ENCODE measurements at regions not wholly inside any gene's neighbourhood (a gene's known extent, or its start where the extent isn't known, plus 50 kb on each side); places are given as distances from the start of the nearest gene placed in this dataset.
A peak's percentile ranks its signal among the peaks of the same experiment; 100 is the strongest.

DNA sequence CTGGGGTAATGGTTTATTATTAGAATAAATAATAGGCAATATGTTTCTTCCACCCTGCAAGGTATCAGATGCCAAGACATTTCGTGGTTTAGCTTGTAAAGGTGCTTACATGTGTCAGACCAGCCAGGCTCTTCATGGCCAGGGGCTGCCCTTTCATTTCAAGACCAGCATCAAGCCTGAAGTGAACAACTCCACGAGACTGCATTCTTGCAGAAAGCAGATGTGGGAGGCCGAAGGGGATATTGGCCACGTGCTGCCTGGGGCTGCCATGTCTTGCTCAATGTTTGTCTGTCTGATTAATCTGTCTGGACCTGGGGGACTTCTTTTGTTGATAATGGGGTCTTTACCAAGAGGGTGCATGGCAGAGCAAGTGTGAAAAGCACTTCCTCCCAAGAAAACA, 294.2 kb upstream of the RBFOX1 start:
- intact Hi-C loops (cut with DNase I), result no loop called here
- peak in 1 of 42 donors; percentile 27 for DNase-seq

DNA sequence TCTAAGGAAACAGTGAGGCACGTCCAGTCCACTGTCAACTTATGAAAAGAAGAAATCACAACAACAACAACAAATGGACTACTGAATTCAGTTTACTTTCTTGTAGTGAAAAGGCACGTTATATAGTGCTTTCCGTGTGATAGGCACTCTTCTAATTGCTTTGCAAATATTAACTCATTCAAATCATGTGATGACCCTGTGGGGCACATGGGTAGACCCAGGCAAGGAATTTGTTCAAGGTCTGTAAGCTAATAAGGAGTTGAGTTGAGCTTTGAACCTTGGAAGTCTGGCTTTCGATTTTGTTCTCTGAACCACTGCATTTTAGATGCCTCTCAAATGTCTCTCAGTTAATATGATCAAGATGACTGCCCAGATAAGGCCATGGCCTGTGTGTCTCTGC, 295.1 kb upstream of the RBFOX1 start:
- intact Hi-C loops (cut with DNase I), result no loop called here
- peak in 1 of 42 donors; percentile 9 for DNase-seq

DNA sequence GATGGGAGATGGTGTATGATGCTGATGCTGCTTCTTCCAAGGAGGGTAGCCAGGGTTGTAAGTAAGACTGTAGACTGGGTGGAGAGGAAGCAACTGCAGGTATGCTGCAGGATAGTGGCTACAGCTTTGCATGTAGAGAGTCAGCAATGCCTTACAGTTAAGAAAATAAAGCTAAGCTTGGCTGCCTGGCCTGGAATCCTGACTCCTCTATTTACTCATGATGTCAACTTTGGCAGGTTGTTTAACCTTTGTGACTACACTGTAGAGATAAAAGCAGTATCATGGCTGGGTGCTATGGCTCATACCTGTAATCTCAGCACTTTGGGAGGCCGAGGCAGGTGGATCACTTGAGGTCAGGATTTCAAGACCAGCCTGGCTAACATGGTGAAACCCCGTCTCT, 301.6 kb upstream of the RBFOX1 start:
- intact Hi-C loops (cut with DNase I), result no loop called here
- no peak for DNase-seq

DNA sequence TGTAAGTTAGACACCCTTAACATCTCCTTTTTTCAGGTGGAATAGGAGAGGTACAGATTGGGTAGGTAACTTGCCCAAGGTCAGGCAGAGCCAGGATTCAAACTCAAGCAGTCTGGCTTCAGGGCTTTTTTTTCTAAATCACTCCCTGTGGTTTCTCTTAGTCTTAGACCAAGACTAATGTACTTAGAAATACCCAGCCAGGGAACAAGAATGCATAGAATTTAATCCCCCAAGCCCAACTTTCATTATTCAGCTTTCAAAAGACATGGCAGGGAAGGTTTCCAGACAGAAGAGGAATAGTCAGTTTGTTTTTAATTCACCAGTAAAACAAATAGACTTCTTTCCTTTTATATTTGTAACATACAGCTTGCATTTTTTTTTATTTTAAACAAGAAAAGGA, 305.2 kb upstream of the RBFOX1 start:
- intact Hi-C loops (cut with DNase I), result no loop called here
- no peak for DNase-seq

DNA sequence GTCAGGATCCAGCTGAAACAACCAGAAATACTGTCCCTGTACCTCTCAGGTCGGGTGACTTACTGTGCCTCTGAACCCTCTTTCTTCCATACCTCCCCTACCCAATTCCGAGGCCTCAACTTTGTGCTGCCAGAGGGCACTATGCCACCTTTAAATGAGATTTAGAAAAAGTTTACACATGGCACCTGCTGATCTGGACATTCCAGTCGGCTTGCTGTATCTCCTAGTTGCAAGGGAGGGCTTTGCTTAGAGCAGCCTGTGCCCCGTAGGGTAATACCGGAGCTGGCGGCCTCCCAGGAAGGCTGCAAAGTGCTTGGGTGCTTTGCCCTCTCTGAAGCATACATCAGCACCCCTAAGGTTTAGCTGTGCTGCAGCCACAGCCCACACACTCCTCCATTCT, 306.0 kb upstream of the RBFOX1 start:
- intact Hi-C loops (cut with DNase I), result no loop called here
- peak in 1 of 42 donors; percentile 3 for DNase-seq

DNA sequence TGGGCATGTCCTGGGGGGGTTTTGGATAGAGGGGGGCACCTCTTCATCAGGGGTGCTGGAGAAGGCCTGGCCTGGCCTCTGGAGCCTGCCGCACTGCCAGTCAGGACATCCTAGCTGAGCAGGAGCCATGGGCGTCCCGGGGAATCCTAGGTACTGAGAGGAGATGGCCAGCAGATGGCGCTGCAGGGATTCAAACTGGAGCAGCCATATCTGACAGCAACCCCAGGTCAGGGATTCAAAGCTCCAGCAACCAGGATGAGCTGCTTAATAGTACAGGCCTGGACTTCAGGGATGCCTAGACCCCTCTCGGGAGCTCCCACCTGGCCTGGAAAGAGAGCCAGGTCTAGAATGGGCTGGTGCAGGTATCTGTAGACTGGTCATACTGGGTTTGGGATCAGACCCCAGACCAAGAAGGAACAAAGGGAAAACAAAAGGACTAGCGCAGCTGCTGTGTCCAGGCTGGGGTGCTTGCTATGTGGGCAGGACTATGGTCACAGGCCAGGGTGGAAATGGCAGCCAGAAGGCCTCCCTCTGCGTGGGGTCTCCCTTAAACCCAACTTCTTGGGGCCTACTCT, 306.9 kb upstream of the RBFOX1 start:
- intact Hi-C loops (cut with DNase I), result no loop called here
- peak; percentile 64 to 91 (median 82) for DNase-seq

DNA sequence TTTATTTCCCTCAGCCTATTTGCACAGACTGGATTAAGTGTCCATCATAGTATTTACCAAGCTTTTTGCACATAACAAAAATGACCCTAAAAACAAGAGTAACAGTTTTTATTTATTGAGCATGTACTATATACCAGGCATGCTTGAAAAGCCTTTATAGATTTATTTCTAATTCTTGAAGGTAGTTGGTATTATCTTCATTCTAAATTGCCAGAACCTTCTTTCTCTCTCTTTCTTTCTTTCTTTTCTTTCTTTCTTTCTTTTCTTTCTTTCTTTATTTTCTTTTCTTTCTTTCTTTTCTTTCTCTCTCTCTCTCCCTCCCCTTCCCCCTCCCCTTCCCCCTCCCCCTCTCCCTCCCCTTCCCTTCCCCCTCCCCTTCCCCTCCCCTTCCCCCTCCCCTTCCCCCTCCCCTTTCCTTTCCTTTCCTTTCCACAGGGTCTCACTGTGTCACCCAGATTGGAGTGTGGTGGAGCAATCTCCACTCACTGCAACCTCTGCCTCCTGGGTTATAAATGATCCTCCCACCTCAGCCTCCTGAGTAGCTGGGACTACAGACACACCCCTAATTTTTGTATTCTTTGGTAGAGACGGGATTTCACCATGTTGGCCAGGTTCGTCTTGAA, 310.9 kb upstream of the RBFOX1 start:
- DNase-seq, result no peak
- intact Hi-C loops (cut with DNase I), result no loop called here

DNA sequence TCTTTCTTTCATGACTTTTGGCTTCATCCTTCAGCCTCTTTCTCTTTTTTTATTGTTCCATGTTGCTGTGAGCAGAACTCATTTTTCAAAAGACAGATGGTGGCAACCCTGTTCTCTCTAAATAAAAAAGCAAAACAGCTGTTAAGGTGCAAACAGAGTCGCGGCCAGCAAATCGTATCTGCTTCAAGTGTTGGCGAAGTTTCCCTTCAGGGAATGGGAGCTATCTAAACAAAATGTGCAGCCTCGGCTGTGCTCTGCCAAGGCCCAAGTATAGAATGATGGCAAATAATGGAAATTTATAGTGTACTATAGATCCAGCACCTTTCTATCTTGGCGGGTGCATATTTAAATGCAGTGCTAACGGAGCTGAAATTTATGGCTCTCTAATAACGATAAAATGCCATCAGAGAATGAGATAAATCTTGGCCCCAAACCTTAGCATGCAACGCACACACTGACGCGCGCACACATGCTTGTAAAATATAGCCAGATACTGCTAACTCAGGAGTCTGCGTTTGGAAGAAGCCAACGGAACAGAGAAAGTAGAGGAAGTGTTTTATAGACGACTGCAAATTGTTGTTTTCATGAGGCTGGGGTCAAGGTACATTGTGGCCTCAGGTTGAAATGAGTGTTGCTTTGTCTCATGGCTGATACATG, 315.5 kb upstream of the RBFOX1 start:
- DNase-seq, result no peak

DNA sequence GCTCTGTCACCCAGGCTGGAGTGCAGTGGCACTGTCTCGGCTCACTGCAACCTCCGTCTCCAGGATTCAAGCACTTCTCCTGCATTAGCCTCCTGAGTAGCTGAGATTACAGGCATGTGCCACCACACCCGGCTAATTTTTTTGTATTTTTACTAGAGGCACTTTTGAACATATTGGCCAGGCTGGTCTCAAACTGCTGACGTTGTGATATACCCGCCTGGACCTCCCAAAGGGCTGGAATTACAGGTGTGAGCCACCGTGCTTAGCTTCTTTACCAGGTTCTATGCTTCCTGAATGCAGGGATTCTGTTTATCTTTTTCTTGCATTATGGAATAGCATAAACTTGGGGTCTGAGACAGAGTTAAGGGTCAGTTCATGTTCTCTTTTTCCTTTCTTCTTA, 317.9 kb upstream of the RBFOX1 start:
- DNase-seq, result no peak
- intact Hi-C loops (cut with DNase I), result no loop called here

More for the DNA sequence above, 315.5 kb upstream of the RBFOX1 start:
- intact Hi-C loops (cut with DNase I), result no loop called here

DNA sequence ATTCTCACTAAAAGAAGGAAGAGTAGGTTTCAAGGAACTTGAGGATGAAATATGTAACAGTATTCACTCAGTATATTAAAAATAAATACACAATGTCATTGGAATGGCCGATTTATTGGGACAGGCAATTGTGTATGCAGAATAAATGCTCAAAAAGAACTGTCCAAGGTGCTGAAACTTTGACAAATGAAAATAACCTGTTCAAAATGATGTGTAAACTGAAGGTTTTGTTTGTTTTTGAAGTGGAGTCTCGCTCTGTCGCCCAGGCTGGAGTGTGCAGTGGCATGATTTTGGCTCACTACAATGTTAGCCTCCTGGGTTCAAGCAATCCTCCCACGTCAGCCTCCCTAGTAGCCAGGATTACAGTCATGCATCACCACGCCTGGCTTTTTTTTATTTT, 318.7 kb upstream of the RBFOX1 start:
- intact Hi-C loops (cut with DNase I), result no loop called here
- DNase-seq, result no peak

DNA sequence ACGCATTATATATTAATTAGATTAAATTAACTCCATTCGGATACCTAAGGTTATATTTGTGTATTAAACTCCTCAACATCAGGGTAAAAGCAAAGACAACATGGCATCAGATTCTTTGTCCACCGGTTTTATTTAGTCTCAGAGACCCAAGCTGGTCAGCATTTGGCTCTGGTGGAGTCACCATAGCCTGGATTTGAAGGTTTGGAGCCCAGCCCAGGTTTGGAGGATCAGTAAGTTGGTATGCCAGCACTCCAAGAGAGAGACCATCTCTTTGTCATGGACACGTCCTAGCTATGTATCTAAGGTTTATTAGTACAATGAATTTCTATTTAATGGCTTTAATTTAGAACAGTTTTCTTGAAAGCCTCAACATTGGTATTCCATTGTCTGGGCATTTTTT, 328.4 kb upstream of the RBFOX1 start:
- no peak for DNase-seq
- intact Hi-C loops (cut with DNase I), result no loop called here

DNA sequence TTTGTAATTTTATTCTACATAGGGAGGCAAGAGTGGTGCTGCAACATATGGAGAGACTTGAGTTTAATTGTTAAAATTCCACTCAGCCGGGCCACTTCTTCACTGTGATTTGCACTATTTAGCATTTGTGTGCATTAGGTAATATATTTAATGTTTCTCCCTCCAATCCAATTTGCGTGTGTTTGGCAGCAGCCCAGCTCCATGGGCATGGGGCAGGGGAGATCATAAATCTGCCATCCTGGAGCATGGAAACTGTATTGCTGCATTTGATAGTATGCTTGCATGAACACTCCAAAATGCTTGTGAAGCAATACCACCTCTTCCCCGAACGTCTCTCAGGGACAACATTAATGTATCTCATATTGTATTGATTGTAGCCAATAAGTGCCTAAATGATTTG, 339.1 kb upstream of the RBFOX1 start:
- intact Hi-C loops (cut with DNase I), result no loop called here
- no peak for DNase-seq

DNA sequence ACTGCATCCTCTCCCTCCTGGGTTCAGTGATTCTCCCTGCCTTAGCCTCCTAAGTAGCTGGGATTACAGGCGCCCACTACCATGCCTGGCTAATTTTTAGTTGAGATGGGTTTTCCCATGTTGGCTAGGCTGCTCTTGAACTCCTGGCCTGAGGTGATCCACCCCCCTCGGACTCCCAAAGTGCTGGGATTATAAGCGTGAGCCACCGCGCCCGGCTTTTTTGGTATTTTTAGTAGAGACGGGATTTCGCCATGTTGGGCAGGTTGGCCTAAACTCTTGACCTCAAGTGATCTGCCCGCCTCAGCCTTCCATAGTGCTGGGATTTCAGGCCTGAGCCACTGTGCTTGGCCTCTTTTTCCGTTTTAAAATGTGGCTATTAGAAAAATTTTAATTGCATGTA, 343.8 kb upstream of the RBFOX1 start:
- intact Hi-C loops (cut with DNase I), result no loop called here
- no peak for DNase-seq

DNA sequence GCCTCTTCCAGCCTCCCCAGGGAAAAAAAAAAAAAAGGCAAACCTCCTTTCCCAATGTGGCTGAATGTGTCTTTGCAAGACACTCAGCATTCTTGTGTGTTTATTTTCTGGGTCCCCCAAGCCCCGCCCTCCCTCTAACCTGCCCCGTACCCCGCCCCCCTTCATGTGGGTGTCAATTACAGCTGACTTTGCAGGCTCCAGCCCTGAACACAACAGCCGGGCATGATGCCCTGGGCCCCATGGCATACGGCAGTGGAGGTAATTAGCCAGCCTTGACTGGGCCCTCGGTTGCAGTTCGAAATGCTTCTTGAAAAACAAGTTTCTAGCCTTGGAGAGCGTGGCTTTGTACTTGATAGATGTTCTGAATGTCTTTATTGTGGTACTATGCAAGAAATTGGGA, 354.7 kb upstream of the RBFOX1 start:
- intact Hi-C loops (cut with DNase I), result no loop called here
- no peak for DNase-seq

DNA sequence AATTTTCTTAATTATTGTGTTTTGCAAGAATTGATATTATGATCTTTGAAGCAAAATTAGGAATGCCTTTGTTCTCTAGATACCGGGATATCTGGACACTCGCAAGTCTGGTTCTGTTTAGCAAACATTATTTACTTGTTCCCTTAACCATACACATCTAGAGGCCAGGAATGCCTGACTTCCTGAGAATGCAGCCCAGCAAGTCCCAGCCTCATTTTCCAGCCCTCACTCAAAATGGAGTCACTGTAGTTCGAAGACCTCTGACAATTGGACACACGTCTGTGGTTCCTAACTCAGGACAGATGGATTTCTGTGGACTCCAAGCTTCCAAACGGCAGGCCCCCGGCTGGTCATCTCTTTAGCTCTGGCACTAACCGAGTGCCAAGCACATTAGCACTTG, 355.4 kb upstream of the RBFOX1 start:
- intact Hi-C loops (cut with DNase I), result no loop called here

DNA sequence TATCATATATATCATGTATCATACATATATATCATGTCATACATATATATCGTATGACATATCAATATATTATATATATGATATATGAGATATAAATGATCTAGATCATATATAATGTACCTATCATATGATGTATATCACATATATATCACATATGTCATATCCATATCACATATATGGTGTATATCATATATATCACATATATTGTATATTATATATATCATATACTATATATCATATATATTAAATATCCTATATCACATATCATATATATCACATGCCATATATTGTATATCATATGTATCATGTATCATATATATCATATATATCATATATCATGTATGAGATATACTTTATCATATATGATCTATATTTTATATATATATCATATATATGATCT, 355.9 kb upstream of the RBFOX1 start:
- intact Hi-C loops (cut with DNase I), result no loop called here

More for the DNA sequence above, 355.4 kb upstream of the RBFOX1 start:
- no peak for DNase-seq

DNA sequence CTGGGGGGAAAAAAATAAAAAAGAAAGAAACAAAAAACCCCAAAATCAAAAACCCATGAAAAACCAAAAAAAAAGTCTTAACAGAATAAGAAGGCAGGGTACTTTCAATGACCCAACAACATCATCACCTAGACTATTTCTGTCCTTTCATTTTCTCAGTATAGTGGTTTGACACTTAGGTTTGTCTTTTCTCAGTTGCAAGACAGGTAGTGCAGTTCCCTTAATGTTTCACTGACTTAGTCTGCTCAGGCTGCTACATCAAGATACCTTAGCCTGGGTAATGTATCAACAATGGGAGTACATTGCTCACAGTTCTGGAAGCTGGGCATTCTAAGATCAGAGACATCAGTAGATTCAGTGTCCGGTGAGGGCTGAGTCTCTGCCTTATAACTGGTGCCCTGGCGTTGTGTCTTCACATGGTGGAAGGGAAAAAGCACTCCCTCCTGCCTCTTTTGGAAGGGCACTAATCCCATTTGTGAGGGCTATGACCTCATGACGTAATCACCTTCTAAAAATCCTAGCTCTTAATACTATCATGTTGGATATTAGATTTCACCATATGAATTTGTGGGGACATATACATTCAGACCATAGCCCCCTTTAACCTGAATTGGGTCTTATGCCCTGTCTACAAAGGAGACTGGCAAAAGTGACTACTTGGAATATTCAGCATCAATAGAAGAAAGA, 362.3 kb upstream of the RBFOX1 start:
- intact Hi-C loops (cut with DNase I), result no loop called here
- no peak for DNase-seq

More for the DNA sequence above, 355.9 kb upstream of the RBFOX1 start:
- DNase-seq, result no peak

DNA sequence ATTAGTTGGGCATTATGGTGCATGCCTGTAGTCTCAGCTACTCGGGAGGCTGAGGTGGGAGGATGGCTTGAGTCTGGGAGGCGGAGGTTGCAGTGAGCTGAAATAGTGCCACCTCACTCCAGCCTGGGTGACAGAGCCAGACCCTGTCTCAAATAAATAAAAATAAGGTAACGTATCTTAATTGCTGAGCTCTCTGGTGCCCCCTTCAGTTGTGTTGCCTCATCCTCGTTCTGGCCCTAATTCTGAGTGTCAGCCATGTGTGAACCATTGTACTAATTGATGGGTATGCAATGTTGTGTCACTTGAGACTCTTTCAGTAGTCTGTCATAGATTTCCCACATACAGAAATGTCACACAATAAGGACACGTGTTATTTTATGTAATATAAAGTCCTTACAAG, 363.1 kb upstream of the RBFOX1 start:
- intact Hi-C loops (cut with DNase I), result no loop called here
- DNase-seq, result no peak

DNA sequence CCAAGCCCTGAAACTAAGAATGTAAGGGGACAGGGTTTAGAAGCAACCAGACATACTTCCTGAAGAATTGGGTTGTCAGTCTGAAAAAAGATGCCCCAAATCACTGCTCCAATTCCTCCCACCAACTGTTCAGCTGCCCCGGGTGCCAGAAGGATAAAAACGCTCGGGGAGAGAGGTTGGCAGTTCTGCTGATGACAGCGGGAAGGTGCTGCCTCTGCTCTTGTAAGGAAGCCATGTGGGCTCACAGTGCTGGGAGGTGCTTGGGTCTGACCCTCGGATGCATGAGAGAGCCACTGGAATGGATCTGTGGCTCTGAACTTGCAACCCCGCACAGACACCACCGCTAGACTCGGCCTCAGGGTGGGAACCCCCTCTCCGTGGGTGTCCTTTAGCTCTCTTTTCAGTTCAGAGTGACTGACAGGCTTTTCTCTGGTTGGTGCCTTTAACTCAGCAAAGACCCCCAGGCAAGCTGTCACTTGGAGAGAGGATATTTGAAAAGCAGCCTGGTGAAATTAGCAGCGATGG, 364.8 kb upstream of the RBFOX1 start:
- DNase-seq, result peak in 36 of 42 donors; percentile 2 to 75 (median 31)
- intact Hi-C loops (cut with DNase I), result no loop called here

DNA sequence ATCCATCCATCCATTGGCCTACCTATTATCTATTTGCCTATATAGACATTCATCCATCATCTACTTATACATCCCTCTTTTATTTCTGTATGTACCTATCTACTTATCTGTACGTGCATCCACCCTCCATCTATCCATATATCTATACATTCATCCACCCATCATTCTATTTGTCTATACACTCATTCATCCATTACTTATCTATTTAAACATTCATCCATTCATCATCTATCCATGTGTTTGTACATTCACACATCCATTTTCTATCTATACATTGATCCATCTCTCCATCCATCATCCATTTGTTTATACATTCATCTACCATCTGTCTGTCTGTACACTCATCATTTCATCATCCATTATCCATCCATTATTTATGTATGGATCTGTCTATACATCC, 365.7 kb upstream of the RBFOX1 start:
- intact Hi-C loops (cut with DNase I), result no loop called here
- DNase-seq, result no peak
